ENCODE measurements at regions not wholly inside any gene's neighbourhood (a gene's known extent, or its start where the extent isn't known, plus 50 kb on each side); places are given as distances from the start of the nearest gene placed in this dataset.

DNA sequence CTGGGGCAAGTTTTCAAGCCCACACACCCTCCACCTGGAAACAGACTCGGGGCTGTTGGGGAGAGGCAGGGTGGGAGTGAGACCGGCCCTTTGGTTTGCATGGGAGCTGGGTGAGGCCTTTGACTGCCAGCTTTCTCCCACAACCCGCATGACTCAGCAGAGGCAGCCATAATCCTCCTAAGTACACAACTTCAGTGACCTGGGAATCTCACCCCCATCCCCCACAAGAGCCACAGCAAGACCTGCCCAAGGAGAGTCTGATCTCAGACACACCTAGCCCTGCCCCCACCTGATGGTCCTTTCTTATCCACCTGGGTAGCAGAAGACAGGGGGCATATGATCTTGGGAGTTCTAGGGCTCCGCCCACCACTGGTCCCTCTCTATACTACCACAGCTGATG lies 1615.4 kb downstream of the EFNB2 start:
- DNase-seq (no peak), ATAC-seq (no peak)
- no peak overlapping the region for H3K27ac ChIP-seq
- no peaks in the 10 kb centered on the region for H3K4me1 ChIP-seq
- H3K4me3 ChIP-seq = no peak overlapping the region
- WGBS, 2 donors = 81 to 89% methylated on average over 2 to 4 of the region's 4 CpGs
- no peaks in the 10 kb centered on the region for H3K27me3 ChIP-seq
- intact Hi-C loops (cut with DNase I) = no loop called here
- H3K9me3 ChIP-seq = no peaks in the 10 kb centered on the region
- no peaks in the 10 kb centered on the region for H3K36me3 ChIP-seq (replicated peaks in 1 of 2; ENCODE audit: insufficient read depth in 1 of 2, low read depth in 2 of 2)
- no peak for TF ChIP-seq POLR2A (IDR thresholded peaks at IDR 0.05)
- TF ChIP-seq, protein P1, sequence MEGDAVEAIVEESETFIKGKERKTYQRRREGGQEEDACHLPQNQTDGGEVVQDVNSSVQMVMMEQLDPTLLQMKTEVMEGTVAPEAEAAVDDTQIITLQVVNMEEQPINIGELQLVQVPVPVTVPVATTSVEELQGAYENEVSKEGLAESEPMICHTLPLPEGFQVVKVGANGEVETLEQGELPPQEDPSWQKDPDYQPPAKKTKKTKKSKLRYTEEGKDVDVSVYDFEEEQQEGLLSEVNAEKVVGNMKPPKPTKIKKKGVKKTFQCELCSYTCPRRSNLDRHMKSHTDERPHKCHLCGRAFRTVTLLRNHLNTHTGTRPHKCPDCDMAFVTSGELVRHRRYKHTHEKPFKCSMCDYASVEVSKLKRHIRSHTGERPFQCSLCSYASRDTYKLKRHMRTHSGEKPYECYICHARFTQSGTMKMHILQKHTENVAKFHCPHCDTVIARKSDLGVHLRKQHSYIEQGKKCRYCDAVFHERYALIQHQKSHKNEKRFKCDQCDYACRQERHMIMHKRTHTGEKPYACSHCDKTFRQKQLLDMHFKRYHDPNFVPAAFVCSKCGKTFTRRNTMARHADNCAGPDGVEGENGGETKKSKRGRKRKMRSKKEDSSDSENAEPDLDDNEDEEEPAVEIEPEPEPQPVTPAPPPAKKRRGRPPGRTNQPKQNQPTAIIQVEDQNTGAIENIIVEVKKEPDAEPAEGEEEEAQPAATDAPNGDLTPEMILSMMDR (IDR thresholded peaks at IDR 0.05) = no peak

DNA sequence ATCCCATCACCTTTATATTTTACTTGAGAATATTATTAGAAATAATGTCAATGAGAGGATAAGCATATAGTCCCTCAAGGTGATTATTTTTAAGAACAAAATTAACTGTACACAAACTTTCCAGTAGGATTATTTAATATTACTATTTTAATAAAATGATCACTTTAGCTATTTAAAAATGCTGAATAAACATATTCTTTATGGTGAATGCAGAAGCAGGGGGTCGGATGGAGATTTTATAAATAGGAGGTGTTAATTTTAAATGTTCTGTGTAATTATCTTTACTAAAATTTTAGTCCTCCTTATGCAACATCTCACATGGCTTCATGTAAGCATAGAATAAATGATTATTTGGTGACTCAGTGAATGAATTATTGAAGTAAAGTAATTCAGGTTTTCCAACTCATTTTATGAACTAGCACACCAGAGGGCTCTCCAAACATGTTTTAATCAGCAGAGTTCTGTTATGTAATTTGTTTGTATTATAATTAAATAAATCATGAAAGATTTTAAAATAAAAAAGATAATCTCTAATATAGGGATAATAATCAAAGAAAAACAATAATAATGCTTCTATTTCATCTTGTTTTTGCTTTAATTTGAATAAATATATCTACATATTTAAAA lies 1635.2 kb downstream of the EFNB2 start:
- no peak for TF ChIP-seq POLR2A (IDR thresholded peaks at IDR 0.05)
- TF ChIP-seq, protein P1 (IDR thresholded peaks at IDR 0.05) = no peak
- no peaks in the 10 kb centered on the region for H3K9me3 ChIP-seq
- ATAC-seq (no peak), DNase-seq (no peak)
- H3K4me3 ChIP-seq = no peak overlapping the region
- no peak overlapping the region for H3K27ac ChIP-seq
- no peaks in the 10 kb centered on the region for H3K27me3 ChIP-seq
- no peaks in the 10 kb centered on the region for H3K4me1 ChIP-seq
- intact Hi-C loops (cut with DNase I) = no loop called here
- no peaks in the 10 kb centered on the region for H3K36me3 ChIP-seq (replicated peaks in 1 of 2; ENCODE audit: insufficient read depth in 1 of 2, low read depth in 2 of 2)
- 43 to 53% methylated on average over 1 of the region's 1 CpG for WGBS, 2 donors

DNA sequence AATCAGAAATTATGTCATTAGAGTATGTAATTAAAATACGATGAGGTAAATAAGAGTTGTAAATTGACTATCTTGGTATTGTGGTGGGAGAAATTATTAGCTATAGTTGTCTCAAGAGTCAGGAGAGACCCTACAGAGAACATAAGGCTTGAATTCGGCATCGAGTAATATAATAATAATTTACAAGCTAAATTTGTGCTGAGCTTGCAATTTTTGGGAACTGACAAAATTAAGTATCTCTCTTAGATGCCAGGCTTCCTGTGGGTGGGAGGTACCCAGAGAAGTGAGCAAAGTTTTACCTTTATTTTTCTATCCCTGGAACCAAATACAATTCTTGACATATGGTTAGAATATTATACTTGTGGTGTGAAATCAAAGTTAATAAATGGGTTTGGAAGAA lies 1637.0 kb downstream of the EFNB2 start:
- WGBS, 2 donors = 79 to 80% methylated on average over 3 of the region's 3 CpGs
- no peak for TF ChIP-seq POLR2A (IDR thresholded peaks at IDR 0.05)
- TF ChIP-seq, protein P1 (IDR thresholded peaks at IDR 0.05) = no peak
- ATAC-seq = no peak

DNA sequence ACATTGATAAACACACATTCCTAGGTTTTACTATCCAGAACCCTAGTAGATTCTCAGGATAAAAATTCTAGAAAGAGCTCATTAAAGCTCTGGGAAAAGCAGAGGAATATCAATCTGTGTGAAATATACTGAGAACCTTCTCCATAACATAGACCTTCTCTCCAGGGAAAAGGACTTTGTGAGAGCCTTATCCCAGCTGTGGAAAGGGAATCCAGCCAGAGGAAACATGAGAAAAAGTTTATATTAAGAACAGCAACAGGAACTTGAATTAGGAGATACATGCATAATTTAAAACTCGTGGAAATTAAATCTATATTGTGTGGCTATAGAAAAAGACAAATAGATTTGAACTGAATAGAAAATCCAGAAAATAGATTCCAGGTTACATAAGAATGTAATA lies 1639.9 kb downstream of the EFNB2 start:
- no peaks in the 10 kb centered on the region for H3K9me3 ChIP-seq
- ATAC-seq (no peak), DNase-seq (no peak)
- no peak overlapping the region for H3K4me3 ChIP-seq
- H3K27ac ChIP-seq = no peak overlapping the region
- H3K36me3 ChIP-seq (replicated peaks in 1 of 2; ENCODE audit: insufficient read depth in 1 of 2, low read depth in 2 of 2) = no peaks in the 10 kb centered on the region
- H3K27me3 ChIP-seq = no peaks in the 10 kb centered on the region
- H3K4me1 ChIP-seq = no peaks in the 10 kb centered on the region
- 23 to 31% methylated on average over 1 of the region's 1 CpG for WGBS, 2 donors
- intact Hi-C loops (cut with DNase I) = no loop called here
- TF ChIP-seq, protein P1 (IDR thresholded peaks at IDR 0.05) = no peak
- no peak for TF ChIP-seq POLR2A (IDR thresholded peaks at IDR 0.05)

More for the DNA sequence above, 1637.0 kb downstream of the EFNB2 start:
- no peak overlapping the region for H3K27ac ChIP-seq
- H3K4me3 ChIP-seq = no peak overlapping the region
- intact Hi-C loops (cut with DNase I) = no loop called here
- no peaks in the 10 kb centered on the region for H3K36me3 ChIP-seq (replicated peaks in 1 of 2; ENCODE audit: insufficient read depth in 1 of 2, low read depth in 2 of 2)
- H3K9me3 ChIP-seq = no peaks in the 10 kb centered on the region
- H3K27me3 ChIP-seq = no peaks in the 10 kb centered on the region
- no peaks in the 10 kb centered on the region for H3K4me1 ChIP-seq
- no peak for DNase-seq

DNA sequence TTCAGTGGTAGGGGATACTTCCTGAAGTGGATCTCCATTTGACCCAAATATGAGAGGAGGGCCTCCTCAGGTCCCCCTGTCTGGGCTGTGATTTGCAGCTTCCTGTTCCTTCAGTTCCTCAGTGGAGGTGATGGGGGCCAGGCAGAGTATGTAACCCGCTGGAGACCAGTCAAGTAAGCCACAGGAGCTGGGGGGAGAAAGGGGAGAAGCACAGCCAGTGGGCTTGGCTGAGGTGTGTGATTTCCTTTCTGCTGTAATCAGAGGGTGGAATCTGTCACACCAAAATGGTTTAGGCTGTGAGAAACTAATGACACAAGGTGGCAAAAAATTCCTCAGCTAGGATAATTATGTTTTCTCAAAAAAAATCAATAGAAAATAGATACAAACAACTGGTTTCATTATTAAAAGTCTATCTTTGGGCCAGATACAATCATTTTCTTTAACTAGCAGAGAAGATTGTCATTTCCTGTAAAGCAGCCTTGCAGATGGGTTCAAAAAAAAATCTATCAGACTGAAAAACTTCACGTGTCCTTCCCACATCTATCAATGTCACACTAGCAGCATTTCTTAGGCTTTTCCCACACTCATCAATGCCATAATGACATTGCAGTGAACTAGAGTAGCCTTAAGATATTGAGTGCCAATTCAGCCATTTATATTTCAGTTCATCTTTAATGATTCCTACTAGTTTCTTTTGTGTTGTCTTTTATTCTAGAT lies 1660.3 kb downstream of the EFNB2 start:
- intact Hi-C loops (cut with DNase I) = no loop called here
- no peaks in the 10 kb centered on the region for H3K9me3 ChIP-seq

More for the DNA sequence above, 1660.3 kb downstream of the EFNB2 start:
- no peak overlapping the region for H3K4me3 ChIP-seq
- TF ChIP-seq, protein P1 (IDR thresholded peaks at IDR 0.05) = no peak
- TF ChIP-seq POLR2A (IDR thresholded peaks at IDR 0.05) = no peak
- no peaks in the 10 kb centered on the region for H3K4me1 ChIP-seq
- WGBS, 2 donors = 40 to 41% methylated on average over 2 of the region's 2 CpGs
- no peaks in the 10 kb centered on the region for H3K27me3 ChIP-seq
- no peak for ATAC-seq
- H3K36me3 ChIP-seq (replicated peaks in 1 of 2; ENCODE audit: insufficient read depth in 1 of 2, low read depth in 2 of 2) = no peaks in the 10 kb centered on the region
- no peak overlapping the region for H3K27ac ChIP-seq
- no peak for DNase-seq
